ENCODE measurements at regions not wholly inside any gene's neighbourhood (a gene's known extent, or its start where the extent isn't known, plus 50 kb on each side); places are given as distances from the start of the nearest gene placed in this dataset.

DNA sequence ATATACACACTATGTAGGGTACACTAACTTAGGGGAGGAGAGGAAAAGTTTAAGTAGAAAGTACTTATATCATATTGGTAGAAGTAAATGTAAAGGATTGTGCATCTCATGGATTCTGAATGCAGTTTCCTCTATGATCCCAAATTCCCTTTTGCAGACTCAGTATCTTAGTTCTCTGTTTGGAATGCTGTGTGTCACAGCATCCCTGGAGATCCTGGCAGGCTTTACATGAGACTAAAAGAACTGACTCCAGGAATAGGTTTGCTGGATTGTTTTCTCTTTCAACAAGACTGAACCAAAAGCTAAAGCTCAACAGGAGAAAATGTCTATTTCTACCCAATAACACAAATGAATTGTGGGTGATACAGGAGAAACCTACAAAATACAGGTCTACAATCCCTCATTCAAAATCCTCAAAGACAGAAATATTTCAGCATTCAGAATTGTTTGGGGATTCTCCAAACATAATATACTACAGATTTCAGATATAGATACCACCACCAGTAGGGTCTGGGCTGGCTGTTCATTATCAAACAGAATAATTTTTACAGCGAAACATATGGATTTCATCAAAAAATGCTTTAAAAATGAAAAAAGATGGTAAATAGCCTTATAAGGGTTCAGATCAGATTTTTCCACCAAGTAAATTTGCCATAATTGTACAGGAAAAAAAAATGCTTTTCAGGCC, 324.7 kb upstream of the GRAMD2B start:
- DNase-seq (ENCODE audit: low spot score) = no peak
- TF ChIP-seq EZH2phosphoT487 (IDR thresholded peaks at IDR 0.05; ENCODE audit: borderline replicate concordance, low read depth, low read length) (no peak), CTCF (conservative IDR thresholded peaks at IDR 0.05; ENCODE audit: low read length) (no peak)
- no peaks in the 10 kb centered on the region for H3K9me2 ChIP-seq (ENCODE audit: insufficient read depth, low read length)
- H3K4me2 ChIP-seq (ENCODE audit: low read length) = no peak overlapping the region
- BruUV-seq (replicated peaks) = no TSS peak
- ChIA-PET POLR2A (no interaction called here), CTCF (ENCODE audit: unreplicated experiment) (no interaction called here)
- H3K36me3 ChIP-seq (ENCODE audit: insufficient read depth, low read length) = no peaks in the 10 kb centered on the region
- no peaks in the 10 kb centered on the region for H3K9me3 ChIP-seq (ENCODE audit: low read length)
- no peak overlapping the region for H2AFZ ChIP-seq (ENCODE audit: low read length)
- no peak overlapping the region for H3K4me3 ChIP-seq (ENCODE audit: low read depth, low read length, poor library complexity, severe bottlenecking)
- H3K27ac ChIP-seq (ENCODE audit: low read depth, low read length, poor library complexity, severe bottlenecking) = no peak overlapping the region
- intact Hi-C loops (cut with micrococcal nuclease; ENCODE audit: unreplicated experiment) = no loop called here
- no peaks in the 10 kb centered on the region for H4K20me1 ChIP-seq (ENCODE audit: insufficient read depth, low read length)
- H3K79me2 ChIP-seq (ENCODE audit: insufficient read depth, low read depth, low read length) = no peaks in the 10 kb centered on the region
- H3K4me1 ChIP-seq (ENCODE audit: insufficient read depth, low read length, poor library complexity, severe bottlenecking) = no peaks in the 10 kb centered on the region

- no peak for DNase-seq (ENCODE audit: low spot score)
- H3K4me3 ChIP-seq (ENCODE audit: low read depth, low read length, poor library complexity, severe bottlenecking) = no peak overlapping the region
- H3K27ac ChIP-seq (ENCODE audit: low read depth, low read length, poor library complexity, severe bottlenecking) = no peak overlapping the region
- H3K4me2 ChIP-seq (ENCODE audit: low read length) = no peak overlapping the region
- H3K36me3 ChIP-seq (ENCODE audit: insufficient read depth, low read length) = no peaks in the 10 kb centered on the region
- intact Hi-C loops (cut with micrococcal nuclease; ENCODE audit: unreplicated experiment) = no loop called here
- TF ChIP-seq EZH2phosphoT487 (IDR thresholded peaks at IDR 0.05; ENCODE audit: borderline replicate concordance, low read depth, low read length) (no peak), CTCF (conservative IDR thresholded peaks at IDR 0.05; ENCODE audit: low read length) (no peak)
- H3K4me1 ChIP-seq (ENCODE audit: insufficient read depth, low read length, poor library complexity, severe bottlenecking) = no peaks in the 10 kb centered on the region
- H2AFZ ChIP-seq (ENCODE audit: low read length) = no peak overlapping the region
- no TSS peak for BruUV-seq (replicated peaks)
- no peaks in the 10 kb centered on the region for H4K20me1 ChIP-seq (ENCODE audit: insufficient read depth, low read length)
- H3K9me3 ChIP-seq (ENCODE audit: low read length) = no peaks in the 10 kb centered on the region
- ChIA-PET POLR2A (no interaction called here), CTCF (ENCODE audit: unreplicated experiment) (no interaction called here)
- H3K9me2 ChIP-seq (ENCODE audit: insufficient read depth, low read length) = no peaks in the 10 kb centered on the region
- no peaks in the 10 kb centered on the region for H3K79me2 ChIP-seq (ENCODE audit: insufficient read depth, low read depth, low read length)
These were observed 324.1 kb upstream of the GRAMD2B start for GRCh38 chr5:126099077-126099476.

DNA sequence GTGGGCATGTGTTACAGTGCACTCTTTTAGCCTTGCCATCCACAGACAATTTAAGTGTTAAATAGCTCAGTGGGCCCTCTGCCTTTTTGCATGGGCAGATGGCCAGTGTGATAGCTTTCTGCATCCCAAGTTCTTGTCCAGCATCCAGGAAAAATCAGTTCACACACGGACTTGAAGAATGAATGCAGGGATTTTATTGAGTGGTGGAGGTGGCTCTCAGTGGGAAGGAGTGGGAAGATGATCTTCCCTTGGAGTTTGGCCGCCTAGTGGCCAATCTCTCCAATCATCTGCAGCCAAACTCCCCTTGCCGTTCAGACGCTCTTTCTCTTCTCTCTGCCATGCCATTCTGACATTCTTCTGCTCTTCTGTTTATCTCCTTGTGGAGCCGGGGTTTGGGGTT, 322.4 kb upstream of the GRAMD2B start:
- intact Hi-C loops (cut with micrococcal nuclease; ENCODE audit: unreplicated experiment) = no loop called here
- H4K20me1 ChIP-seq (ENCODE audit: insufficient read depth, low read length) = no peaks in the 10 kb centered on the region
- POLR2A ChIA-PET = no interaction called here
- no peak for TF ChIP-seq EZH2phosphoT487 (IDR thresholded peaks at IDR 0.05; ENCODE audit: borderline replicate concordance, low read depth, low read length)
- peak; percentile 44 for TF ChIP-seq CTCF (conservative IDR thresholded peaks at IDR 0.05; ENCODE audit: low read length)
- no peak overlapping the region for H3K4me2 ChIP-seq (ENCODE audit: low read length)
- H3K36me3 ChIP-seq (ENCODE audit: insufficient read depth, low read length) = no peaks in the 10 kb centered on the region
- H3K4me1 ChIP-seq (ENCODE audit: insufficient read depth, low read length, poor library complexity, severe bottlenecking) = no peaks in the 10 kb centered on the region
- H3K79me2 ChIP-seq (ENCODE audit: insufficient read depth, low read depth, low read length) = no peaks in the 10 kb centered on the region
- CTCF ChIA-PET (ENCODE audit: unreplicated experiment) = no interaction called here
- DNase-seq (ENCODE audit: low spot score) = no peak
- H2AFZ ChIP-seq (ENCODE audit: low read length) = no peak overlapping the region
- no peak overlapping the region for H3K4me3 ChIP-seq (ENCODE audit: low read depth, low read length, poor library complexity, severe bottlenecking)
- no peaks in the 10 kb centered on the region for H3K9me3 ChIP-seq (ENCODE audit: low read length)
- no peaks in the 10 kb centered on the region for H3K9me2 ChIP-seq (ENCODE audit: insufficient read depth, low read length)
- BruUV-seq (replicated peaks) = no TSS peak
- no peak overlapping the region for H3K27ac ChIP-seq (ENCODE audit: low read depth, low read length, poor library complexity, severe bottlenecking)
